ENCODE measurements at regions not wholly inside any gene's neighbourhood (a gene's known extent, or its start where the extent isn't known, plus 50 kb on each side); places are given as distances from the start of the nearest gene placed in this dataset.

- no peak for TF ChIP-seq SIN3A (IDR thresholded peaks at IDR 0.05; ENCODE audit: borderline replicate concordance, insufficient read depth, low read length)
- no peak for TF ChIP-seq POLR2AphosphoS5 (IDR thresholded peaks at IDR 0.05; ENCODE audit: low read depth, low read length)
- no peak for TF ChIP-seq TAF1 (IDR thresholded peaks at IDR 0.05; ENCODE audit: borderline replicate concordance, insufficient read depth, low read length)
Observed at GRCh38 chr5:136621743-136622142, 256.4 kb upstream of the TRPC7 start.
